K562 (cell line): ENCODE measurements at regions not wholly inside any gene's neighbourhood (a gene's known extent, or its start where the extent isn't known, plus 50 kb on each side); places are given as distances from the start of the nearest gene placed in this dataset.

Experiments used
- GATA2 ChIP-seq: sonication (generic); formaldehyde crosslinking; IDR thresholded peaks from 2 replicates; pipeline ENCODE4 v1.4.0; 2020; ENCODE audit warnings: mild to moderate bottlenecking, missing genetic modification reagents
- KAT8 ChIP-seq: fragments of 450-650 bp; IDR thresholded peaks from 2 replicates; pipeline ENCODE4 v1.6.1; 2016; ENCODE audit warnings: low read depth, mild to moderate bottlenecking
- MNT ChIP-seq, 2 experiments: fragments of 450-650 bp; conservative IDR thresholded peaks; 2 replicates each; pipeline ENCODE4 v1.6.1; 2017; ENCODE audit warnings: mild to moderate bottlenecking in 2 of 2, moderate library complexity in 2 of 2
- MYC ChIP-seq, 2 experiments: fragments of 250-450 bp in 1 of 2; sonication (Bioruptor Pico) in 1 of 2; IDR thresholded peaks; 2 replicates each; pipeline versions ENCODE4 v1.5.1 to v1.6.1; 2012 to 2021; ENCODE audit warnings: low read depth in 2 of 2, borderline replicate concordance in 1 of 2, improper control_type of control experiment in 1 of 2, low read length in 1 of 2, mild to moderate bottlenecking in 1 of 2, moderate library complexity in 1 of 2
- PHF8 ChIP-seq: fragments of 200-600 bp; sonication (generic); IDR thresholded peaks from 2 replicates; pipeline ENCODE4 v1.6.1; 2012; ENCODE audit warnings: mixed run types, mild to moderate bottlenecking, inconsistent platforms, low read length, moderate library complexity, borderline replicate concordance
- TAF7 ChIP-seq: fragments of 450-650 bp; IDR thresholded peaks from 2 replicates; pipeline ENCODE4 v1.6.1; 2016; ENCODE audit warnings: missing genetic modification characterization, missing compliant biosample characterization
- TGIF2 ChIP-seq: sonication (generic); formaldehyde crosslinking; IDR thresholded peaks from 2 replicates; pipeline ENCODE4 v1.8.1; 2022; ENCODE audit warnings: mild to moderate bottlenecking, missing genetic modification reagents, moderate library complexity
- USF1 ChIP-seq: sonication (generic); formaldehyde crosslinking; IDR thresholded peaks from 2 replicates; pipeline ENCODE4 v1.9.0; 2022; ENCODE audit warnings: mild to moderate bottlenecking, missing genetic modification reagents
- ZBTB33 ChIP-seq: sonication (generic); formaldehyde crosslinking; IDR thresholded peaks from 2 replicates; pipeline ENCODE4 v1.8.1; 2023; ENCODE audit warnings: mild to moderate bottlenecking, missing genetic modification reagents
- ZBTB40 ChIP-seq, 2 experiments: fragments of 450-650 bp in 1 of 2; sonication (generic) in 1 of 2; formaldehyde crosslinking in 1 of 2; IDR thresholded peaks; 2 replicates each; pipeline versions ENCODE4 v1.7.1 to v1.9.0; 2016 to 2022; ENCODE audit warnings: inconsistent platforms in 1 of 2, mild to moderate bottlenecking in 1 of 2, missing genetic modification reagents in 1 of 2
- ZNF518B ChIP-seq: fragments of 250-450 bp; sonication (Bioruptor Pico); IDR thresholded peaks from 2 replicates; pipeline ENCODE4 v1.5.0; 2021; ENCODE audit warnings: mild to moderate bottlenecking, moderate library complexity
- ZNF830 ChIP-seq: fragments of 250-450 bp; sonication (Bioruptor Pico); IDR thresholded peaks from 2 replicates; pipeline ENCODE4 v1.5.0; 2021; ENCODE audit warnings: mild to moderate bottlenecking

GRCh38 chr22:49282596-49282995 is 545.1 kb downstream of the BRD1 start:
- no peak for TF ChIP-seq ZNF830
- TF ChIP-seq ZNF518B (CRISPR knock-in tag): no peak
- no peak for TF ChIP-seq TAF7
- no peak for TF ChIP-seq ZBTB33 (CRISPR knock-in tag)
- no peak for TF ChIP-seq TGIF2 (CRISPR knock-in tag)
- no peak for TF ChIP-seq MNT (conservative IDR thresholded peaks at IDR 0.05)
- no peak for TF ChIP-seq PHF8
- no peak for TF ChIP-seq KAT8
- TF ChIP-seq MYC (IDR thresholded peaks at IDR 0.05; ENCODE audit: low read depth, low read length): no peak
- no peak for TF ChIP-seq MYC (CRISPR knock-in tag; IDR thresholded peaks at IDR 0.05; ENCODE audit: borderline replicate concordance, low read depth)
- TF ChIP-seq ZBTB40 (IDR thresholded peaks at IDR 0.05): no peak
- no peak for TF ChIP-seq ZBTB40 (CRISPR knock-in tag; IDR thresholded peaks at IDR 0.05)
- no peak for TF ChIP-seq GATA2
- no peak for TF ChIP-seq USF1 (CRISPR knock-in tag)
